HG03066 (cell line): ENCODE measurements at regions not wholly inside any gene's neighbourhood (a gene's known extent, or its start where the extent isn't known, plus 50 kb on each side); places are given as distances from the start of the nearest gene placed in this dataset.
"Not testable (repeated sequence)": the region's sequence is repeated elsewhere in the genome, so short reads cannot be mapped to it uniquely, and the experiment has no call there.

ENCODE experiments used
- ATAC-seq: cut with Tn5 transposase; IDR thresholded peaks from one replicate; pipeline ENCODE4 v1.9.1; 2021; ENCODE audit warnings: low read depth; ENCODE audit not compliant: unreplicated experiment

GRCh38 chr18:65671621-65672415, 79.0 kb upstream of the CDH7 start:
- no peak for ATAC-seq

GRCh38 chr18:65670145-65670544, 80.7 kb upstream of the CDH7 start:
- ATAC-seq: not testable (repeated sequence)

GRCh38 chr18:65661391-65661790, 89.4 kb upstream of the CDH7 start:
- no peak for ATAC-seq

GRCh38 chr18:65659912-65660311, 90.9 kb upstream of the CDH7 start:
- ATAC-seq: no peak

- ATAC-seq: no peak
Measured at GRCh38 chr18:65659312-65659711, 91.5 kb upstream of the CDH7 start.

GRCh38 chr18:65651192-65651591, 99.6 kb upstream of the CDH7 start:
- ATAC-seq: no peak

GRCh38 chr18:65632236-65632635, 118.6 kb upstream of the CDH7 start:
- ATAC-seq: no peak

GRCh38 chr18:65631766-65632165, 119.0 kb upstream of the CDH7 start:
- no peak for ATAC-seq

- no peak for ATAC-seq
Measured at GRCh38 chr18:65628390-65628789, 122.4 kb upstream of the CDH7 start.

- no peak for ATAC-seq
Measured at GRCh38 chr18:65623676-65624075, 127.1 kb upstream of the CDH7 start.

GRCh38 chr18:65622436-65622835, 128.4 kb upstream of the CDH7 start:
- no peak for ATAC-seq

- no peak for ATAC-seq
Measured at GRCh38 chr18:65620076-65620696, 130.6 kb upstream of the CDH7 start.

- no peak for ATAC-seq
Measured at GRCh38 chr18:65610939-65611338, 139.9 kb upstream of the CDH7 start.

GRCh38 chr18:65608471-65608870, 142.3 kb upstream of the CDH7 start:
- no peak for ATAC-seq

GRCh38 chr18:65607161-65607560, 143.7 kb upstream of the CDH7 start:
- ATAC-seq: no peak

GRCh38 chr18:65606551-65607130, 144.2 kb upstream of the CDH7 start:
- ATAC-seq: no peak

- ATAC-seq: not testable (repeated sequence)
Measured at GRCh38 chr18:65605352-65605751, 145.5 kb upstream of the CDH7 start.

- ATAC-seq: no peak
Measured at GRCh38 chr18:65601775-65602174, 149.0 kb upstream of the CDH7 start.

GRCh38 chr18:65592435-65592834, 158.4 kb upstream of the CDH7 start:
- ATAC-seq: no peak

GRCh38 chr18:65587491-65587890, 163.3 kb upstream of the CDH7 start:
- ATAC-seq: no peak

- ATAC-seq: not testable (repeated sequence)
Measured at GRCh38 chr18:65582094-65582493, 168.7 kb upstream of the CDH7 start.

- no peak for ATAC-seq
Measured at GRCh38 chr18:65568866-65569265, 181.9 kb upstream of the CDH7 start.
